GM18520 (cell line): ENCODE measurements at regions not wholly inside any gene's neighbourhood (a gene's known extent, or its start where the extent isn't known, plus 50 kb on each side); places are given as distances from the start of the nearest gene placed in this dataset.
"Not testable (repeated sequence)": the region's sequence is repeated elsewhere in the genome, so short reads cannot be mapped to it uniquely, and the experiment has no call there.

Experiments used
- ATAC-seq: cut with Tn5 transposase; IDR thresholded peaks from one replicate; pipeline ENCODE4 v1.9.1; 2021; ENCODE audit not compliant: unreplicated experiment

GRCh38 chr9:22976454-22976853 lies 529.8 kb downstream of the DMRTA1 start:
- no peak for ATAC-seq

DNA sequence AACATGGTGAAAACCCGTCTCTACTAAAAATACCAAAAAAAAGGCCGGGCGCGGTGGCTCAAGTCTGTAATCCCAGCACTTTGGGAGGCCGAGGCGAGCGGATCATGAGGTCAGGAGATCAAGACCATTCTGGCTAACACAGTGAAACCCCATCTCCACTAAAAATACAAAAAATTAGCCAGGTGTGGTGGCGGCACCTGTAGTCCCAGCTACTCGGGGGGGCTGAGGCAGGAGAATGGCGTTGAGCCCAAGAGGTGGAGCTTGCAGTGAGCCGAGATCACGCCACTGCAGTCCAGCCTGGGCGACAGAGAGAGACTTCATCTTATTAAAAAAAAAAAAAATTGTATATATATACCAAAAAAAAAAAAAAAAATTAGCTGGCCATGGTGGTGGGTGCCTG lies 533.8 kb downstream of the DMRTA1 start:
- ATAC-seq: not testable (repeated sequence)

DNA sequence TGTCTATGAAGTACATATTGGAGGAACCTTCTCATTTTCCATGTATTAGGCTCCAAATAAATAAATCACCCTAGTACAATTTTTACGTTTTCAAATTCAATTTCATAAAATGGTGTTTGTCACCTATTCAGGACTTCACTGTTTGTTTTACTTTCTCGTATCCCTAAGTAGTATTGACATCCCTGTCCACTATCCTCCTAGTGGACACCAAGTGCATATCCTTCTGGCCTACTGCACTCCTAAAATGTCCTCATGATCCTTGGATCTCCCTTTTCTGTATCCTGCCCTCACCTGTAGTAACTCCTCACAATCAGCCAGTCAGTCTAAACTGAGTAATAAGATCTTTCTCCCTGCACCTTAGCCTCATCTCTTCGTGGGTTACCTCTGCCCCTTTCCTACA lies 539.9 kb downstream of the DMRTA1 start:
- ATAC-seq: no peak

DNA sequence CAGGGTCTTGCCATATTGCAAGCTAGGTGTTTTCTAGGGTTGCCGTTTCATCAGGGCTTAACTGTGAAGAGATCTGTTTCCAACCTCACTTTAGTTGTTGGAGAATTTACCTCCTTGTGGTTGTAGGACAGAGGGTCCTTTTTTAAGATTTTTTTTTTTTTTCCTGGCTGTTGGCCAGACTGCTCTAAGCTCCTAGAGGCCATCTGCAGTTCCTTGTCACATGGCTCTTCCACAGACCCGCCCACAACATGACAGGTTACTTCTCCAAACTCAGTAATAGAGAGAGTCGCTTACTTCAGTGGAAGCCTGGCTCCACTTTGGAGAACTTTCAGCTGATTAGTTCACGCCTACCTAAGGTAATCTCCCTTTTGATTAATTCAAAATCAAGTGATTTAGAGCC lies 543.7 kb downstream of the DMRTA1 start:
- ATAC-seq: no peak

DNA sequence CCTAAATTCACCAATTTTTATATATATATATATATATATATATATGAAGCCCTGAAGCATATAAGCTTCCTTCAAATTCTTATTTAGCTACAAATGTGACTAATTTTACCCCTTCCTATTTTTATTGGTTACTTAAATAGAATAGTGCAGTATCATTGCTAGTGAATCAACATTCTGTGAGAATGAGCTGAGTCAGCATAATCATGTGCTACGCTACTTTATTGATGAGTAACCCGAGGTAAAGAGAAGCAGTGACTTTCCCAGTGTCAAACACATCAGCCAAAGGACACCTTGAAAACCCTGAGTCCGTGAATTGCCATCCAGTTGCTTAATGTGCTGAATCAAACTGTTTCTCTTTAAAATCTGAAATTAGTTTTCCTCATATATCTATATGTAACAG lies 546.2 kb downstream of the DMRTA1 start:
- no peak for ATAC-seq

- no peak for ATAC-seq
Observed at GRCh38 chr9:22997923-22998322, 551.3 kb downstream of the DMRTA1 start.

GRCh38 chr9:23005156-23005555 lies 558.5 kb downstream of the DMRTA1 start:
- no peak for ATAC-seq

GRCh38 chr9:23006127-23006526 lies 559.5 kb downstream of the DMRTA1 start:
- ATAC-seq: no peak

DNA sequence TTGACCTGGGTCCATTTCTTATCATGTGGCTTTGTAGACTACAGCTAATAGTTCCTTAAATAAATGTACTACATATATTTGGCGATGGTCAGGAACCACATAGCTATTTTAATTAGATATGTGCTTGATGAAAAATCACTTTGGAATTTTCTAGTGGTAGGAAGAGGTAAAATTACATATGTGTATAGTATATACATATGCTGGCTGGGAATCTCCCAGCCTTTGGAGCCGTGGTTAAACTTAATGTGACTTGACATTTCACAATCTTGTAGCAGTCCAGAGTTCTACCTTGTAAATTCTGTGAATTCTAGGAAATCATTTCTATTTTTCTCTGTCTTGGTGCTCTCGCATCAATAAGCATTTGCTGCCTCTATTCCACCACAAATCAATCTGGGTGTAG lies 565.0 kb downstream of the DMRTA1 start:
- ATAC-seq: no peak

- ATAC-seq: no peak
Observed at GRCh38 chr9:23015557-23015956, 568.9 kb downstream of the DMRTA1 start.

DNA sequence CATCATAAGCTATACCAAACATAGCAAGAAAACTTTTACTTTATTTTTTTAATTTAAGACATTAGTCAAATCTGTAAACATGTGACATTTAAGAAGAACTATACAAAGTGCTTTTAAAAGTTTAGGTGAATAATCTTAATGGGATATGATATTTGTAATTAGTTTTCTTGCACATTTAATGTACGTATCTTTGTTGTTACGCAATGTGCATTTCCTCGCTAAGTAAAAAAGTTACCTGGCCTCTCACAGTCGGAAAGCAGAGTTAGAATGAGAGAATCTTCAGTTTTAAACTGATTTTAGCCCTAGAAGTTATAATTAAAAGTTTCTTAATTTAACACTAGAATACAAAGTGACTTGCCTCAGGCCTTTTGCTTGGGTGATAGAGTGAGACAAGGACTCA lies 589.8 kb downstream of the DMRTA1 start:
- no peak for ATAC-seq

GRCh38 chr9:23039402-23039801 lies 592.8 kb downstream of the DMRTA1 start:
- ATAC-seq: no peak

- no peak for ATAC-seq
Observed at GRCh38 chr9:23041466-23041865, 594.8 kb downstream of the DMRTA1 start.

GRCh38 chr9:23044549-23044948 lies 597.9 kb downstream of the DMRTA1 start:
- no peak for ATAC-seq

GRCh38 chr9:23046026-23046425 lies 599.4 kb downstream of the DMRTA1 start:
- ATAC-seq: not testable (repeated sequence)

DNA sequence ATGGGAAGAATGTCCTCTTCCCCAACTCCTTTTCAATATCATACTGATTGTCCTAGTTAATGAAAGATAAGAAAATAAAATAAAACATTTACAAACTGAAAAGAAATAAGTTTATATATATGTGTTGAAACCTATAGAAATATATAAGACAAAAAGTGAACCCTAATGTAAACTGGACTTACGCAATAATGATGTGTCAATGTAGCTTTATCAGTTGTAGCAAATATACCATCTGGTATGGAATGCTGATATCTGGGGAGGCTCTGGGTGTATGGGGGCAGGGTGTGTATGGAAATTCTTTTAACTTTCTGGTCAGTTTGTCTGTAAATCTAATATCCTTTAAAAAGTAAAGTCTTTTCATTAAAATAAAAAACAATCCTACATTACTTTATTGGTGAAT lies 603.9 kb downstream of the DMRTA1 start:
- no peak for ATAC-seq

GRCh38 chr9:23073136-23073535 lies 626.5 kb downstream of the DMRTA1 start:
- ATAC-seq: no peak

GRCh38 chr9:23079798-23080197 lies 633.2 kb downstream of the DMRTA1 start:
- ATAC-seq: no peak

GRCh38 chr9:23081377-23081776 lies 634.8 kb downstream of the DMRTA1 start:
- ATAC-seq: no peak

- no peak for ATAC-seq
Observed at GRCh38 chr9:23088932-23089364, 642.3 kb downstream of the DMRTA1 start.

- no peak for ATAC-seq
Observed at GRCh38 chr9:23117616-23118015, 671.0 kb downstream of the DMRTA1 start.

DNA sequence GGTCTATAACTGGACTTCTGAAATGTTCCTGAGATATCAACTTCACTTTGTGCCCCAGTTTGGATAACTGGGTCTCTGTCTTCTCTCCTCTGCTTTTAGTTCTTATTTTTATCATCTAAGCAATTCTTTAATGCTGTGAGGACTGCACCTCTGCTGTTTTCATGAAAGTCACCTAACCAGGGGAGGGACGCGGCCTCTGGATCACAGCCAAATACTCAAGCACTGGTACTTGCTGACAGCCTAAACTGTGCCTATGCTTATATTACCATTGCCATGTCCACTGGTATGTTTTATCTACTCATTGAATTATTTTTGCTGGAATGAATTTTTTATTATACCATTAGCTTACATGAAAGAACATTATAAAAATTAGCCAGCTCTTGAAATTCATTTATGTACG lies 674.0 kb downstream of the DMRTA1 start:
- ATAC-seq: no peak

DNA sequence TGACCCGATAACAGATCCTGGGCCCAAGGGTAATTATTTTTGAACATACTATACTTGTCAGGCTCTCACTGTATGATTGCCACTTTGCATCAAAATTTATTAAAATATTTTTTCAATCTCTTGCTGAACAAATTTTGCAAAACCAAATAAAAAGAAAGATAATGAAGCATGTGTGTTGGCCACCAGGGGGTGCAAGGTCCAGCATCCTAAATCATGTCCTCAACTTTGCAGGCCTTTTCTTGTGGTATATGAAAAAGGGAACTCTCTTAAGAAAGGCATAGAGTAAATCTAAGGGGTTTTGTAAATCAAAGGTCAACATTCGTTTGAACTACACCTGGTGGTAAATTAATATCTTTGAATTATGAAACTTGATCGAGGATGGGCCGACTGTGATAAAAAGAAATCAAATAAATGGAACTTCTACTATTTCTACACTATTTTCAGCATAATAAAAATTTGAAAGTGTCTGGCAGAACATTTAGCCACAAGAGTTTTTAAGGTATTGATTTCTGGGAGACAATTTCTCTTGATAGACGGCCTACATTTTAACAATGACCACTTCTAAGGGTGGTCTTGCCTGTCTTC lies 676.5 kb downstream of the DMRTA1 start:
- ATAC-seq: no peak

DNA sequence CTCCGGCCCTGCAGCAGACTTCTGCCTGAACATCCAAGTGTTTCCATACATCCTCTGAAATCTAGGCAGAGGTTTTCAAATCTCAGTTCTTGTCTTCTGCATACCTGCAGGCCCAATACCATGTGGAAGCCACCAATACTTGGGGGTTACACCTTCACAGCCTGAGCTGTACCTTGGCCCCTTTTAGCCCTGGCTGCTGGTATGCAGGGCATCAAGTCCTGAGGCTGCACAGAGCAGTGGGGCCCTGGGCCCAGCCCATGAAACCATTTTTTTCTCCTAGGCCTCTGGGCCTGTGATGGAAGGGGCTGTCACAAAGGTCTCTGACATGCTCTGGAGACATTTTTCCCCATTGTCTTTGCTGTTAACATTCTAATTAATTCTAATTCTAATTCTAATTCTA lies 680.6 kb downstream of the ELAVL2 start:
- ATAC-seq: no peak
